ENCODE measurements at regions not wholly inside any gene's neighbourhood (a gene's known extent, or its start where the extent isn't known, plus 50 kb on each side); places are given as distances from the start of the nearest gene placed in this dataset.

GRCh38 chr1:78387201-78387600 is 103.6 kb upstream of the PTGFR start:
- ChIA-PET CTCF (interaction anchor here (1.0 kb wide), 1 partner anchor 13 kb away, joined by 3 read pairs; no protein-coding TSS in a partner anchor), POLR2A (no interaction called here)
- H3K36me3 ChIP-seq (ENCODE audit: control insufficient read depth in 4 of 4, insufficient read depth in 4 of 4, low read length in 3 of 4) = no peaks in the 10 kb centered on the region
- no peaks in the 10 kb centered on the region for H3K9me3 ChIP-seq (ENCODE audit: control extremely low read depth in 1 of 5, control insufficient read depth in 4 of 5, insufficient read depth in 2 of 5, low read depth in 1 of 5, low read length in 4 of 5)
- 100% methylated on average over 1 of the region's 2 CpGs for WGBS (ENCODE audit: insufficient coverage)
- no peaks in the 10 kb centered on the region for H3K4me1 ChIP-seq (ENCODE audit: control extremely low read depth in 1 of 4, control insufficient read depth in 4 of 4, insufficient read depth in 4 of 4, low read length in 3 of 4)
- no peak overlapping the region for H3K4me3 ChIP-seq (ENCODE audit: control insufficient read depth in 1 of 7, extremely low read depth in 1 of 7, insufficient read depth in 4 of 7, low read depth in 2 of 7, low read length in 6 of 7)
- no peak overlapping the region for H3K27ac ChIP-seq (ENCODE audit: insufficient read depth in 1 of 2, low read depth in 1 of 2, low read length in 2 of 2, poor library complexity in 1 of 2, severe bottlenecking in 2 of 2)
- H3K27me3 ChIP-seq (replicated peaks in 2 of 5; ENCODE audit: control insufficient read depth in 4 of 5, insufficient read depth in 5 of 5, low read length in 4 of 5) = no peaks in the 10 kb centered on the region
- DNase-seq = no peak

DNA sequence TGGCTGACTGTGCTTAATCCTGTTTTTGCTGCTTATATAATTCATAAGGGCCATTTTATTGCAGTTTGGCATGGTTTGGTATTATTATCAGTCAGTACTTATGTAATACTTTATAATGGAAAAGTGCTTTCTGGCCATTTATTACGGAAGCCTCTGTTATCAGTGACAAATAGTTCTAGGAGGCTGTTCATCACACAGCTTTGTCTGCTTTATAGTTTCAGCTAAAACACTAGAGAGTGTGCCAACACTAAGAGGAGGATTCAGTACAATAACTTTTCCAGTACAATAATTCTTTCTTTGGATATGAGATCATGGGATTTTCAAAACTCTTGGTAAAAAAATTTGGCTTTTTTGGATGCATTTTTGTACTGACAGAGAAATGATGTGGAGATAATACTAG is 102.9 kb upstream of the PTGFR start:
- CTCF ChIA-PET = no interaction called here
- no CpG with 5 or more reads among the region's 1 CpG for WGBS (ENCODE audit: insufficient coverage)

DNA sequence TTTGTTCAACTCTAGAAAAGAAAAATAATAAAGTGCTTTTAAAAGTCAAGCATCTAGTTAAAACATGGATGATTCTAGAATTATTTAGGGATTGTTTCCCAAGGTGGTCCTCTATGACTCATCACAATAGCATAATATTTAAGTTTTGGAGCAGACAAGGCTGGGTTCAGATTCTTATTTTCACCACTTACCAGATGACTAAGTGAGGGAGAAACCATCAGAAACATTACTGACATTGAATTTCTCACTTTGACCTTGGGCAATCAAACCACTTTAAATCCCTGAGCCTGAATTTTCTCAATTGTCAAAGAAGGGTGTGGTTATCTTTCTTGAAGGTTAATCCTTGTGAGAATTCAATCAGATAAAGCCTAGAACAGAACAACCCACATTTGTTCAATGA is 102.5 kb upstream of the PTGFR start:
- Histone ChIP-seq H3K9me3 (ENCODE audit: control extremely low read depth in 1 of 5, control insufficient read depth in 4 of 5, insufficient read depth in 2 of 5, low read depth in 1 of 5, low read length in 4 of 5) (no peaks in the 10 kb centered on the region), H3K27me3 (replicated peaks in 2 of 5; ENCODE audit: control insufficient read depth in 4 of 5, insufficient read depth in 5 of 5, low read length in 4 of 5) (no peaks in the 10 kb centered on the region), H3K36me3 (ENCODE audit: control insufficient read depth in 4 of 4, insufficient read depth in 4 of 4, low read length in 3 of 4) (no peaks in the 10 kb centered on the region), H3K4me1 (ENCODE audit: control extremely low read depth in 1 of 4, control insufficient read depth in 4 of 4, insufficient read depth in 4 of 4, low read length in 3 of 4) (no peaks in the 10 kb centered on the region), H3K27ac (ENCODE audit: insufficient read depth in 1 of 2, low read depth in 1 of 2, low read length in 2 of 2, poor library complexity in 1 of 2, severe bottlenecking in 2 of 2) (no peak overlapping the region), H3K4me3 (ENCODE audit: control insufficient read depth in 1 of 7, extremely low read depth in 1 of 7, insufficient read depth in 4 of 7, low read depth in 2 of 7, low read length in 6 of 7) (no peak overlapping the region)
- ChIA-PET POLR2A (no interaction called here), CTCF (no interaction called here)
- DNase-seq = no peak

More for the DNA sequence above, 102.9 kb upstream of the PTGFR start:
- H3K36me3 ChIP-seq (ENCODE audit: control insufficient read depth in 4 of 4, insufficient read depth in 4 of 4, low read length in 3 of 4) = no peaks in the 10 kb centered on the region
- no peaks in the 10 kb centered on the region for H3K9me3 ChIP-seq (ENCODE audit: control extremely low read depth in 1 of 5, control insufficient read depth in 4 of 5, insufficient read depth in 2 of 5, low read depth in 1 of 5, low read length in 4 of 5)
- no peaks in the 10 kb centered on the region for H3K4me1 ChIP-seq (ENCODE audit: control extremely low read depth in 1 of 4, control insufficient read depth in 4 of 4, insufficient read depth in 4 of 4, low read length in 3 of 4)
- POLR2A ChIA-PET = no interaction called here
- H3K27me3 ChIP-seq (replicated peaks in 2 of 5; ENCODE audit: control insufficient read depth in 4 of 5, insufficient read depth in 5 of 5, low read length in 4 of 5) = no peaks in the 10 kb centered on the region
- H3K4me3 ChIP-seq (ENCODE audit: control insufficient read depth in 1 of 7, extremely low read depth in 1 of 7, insufficient read depth in 4 of 7, low read depth in 2 of 7, low read length in 6 of 7) = no peak overlapping the region
- DNase-seq = no peak
- no peak overlapping the region for H3K27ac ChIP-seq (ENCODE audit: insufficient read depth in 1 of 2, low read depth in 1 of 2, low read length in 2 of 2, poor library complexity in 1 of 2, severe bottlenecking in 2 of 2)

DNA sequence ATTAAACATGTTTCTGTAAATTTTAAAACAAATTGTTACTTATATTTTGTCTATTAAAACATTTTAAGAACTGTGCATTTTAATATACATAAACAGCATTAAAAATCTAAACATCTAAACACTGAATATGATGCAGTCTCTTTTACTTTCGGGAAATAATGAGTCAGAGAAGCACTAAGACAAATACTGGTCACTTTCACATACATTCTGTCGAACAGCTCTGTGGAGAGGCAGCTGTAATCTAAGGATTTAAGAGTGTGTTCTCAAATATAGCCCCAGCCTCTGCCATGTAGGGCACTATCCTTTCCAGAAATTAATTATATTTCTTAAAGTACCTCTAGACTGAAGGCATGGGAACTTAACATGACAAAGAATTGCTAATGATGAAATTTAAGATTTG is 89.6 kb upstream of the PTGFR start:
- peaks cover 0 to 2% (median 0%) of the 10 kb centered on the region in 5 experiments for H3K9me3 ChIP-seq (ENCODE audit: control extremely low read depth in 1 of 5, control insufficient read depth in 4 of 5, insufficient read depth in 2 of 5, low read depth in 1 of 5, low read length in 4 of 5)
- no peaks in the 10 kb centered on the region for H3K27me3 ChIP-seq (replicated peaks in 2 of 5; ENCODE audit: control insufficient read depth in 4 of 5, insufficient read depth in 5 of 5, low read length in 4 of 5)
- H3K36me3 ChIP-seq (ENCODE audit: control insufficient read depth in 4 of 4, insufficient read depth in 4 of 4, low read length in 3 of 4) = no peaks in the 10 kb centered on the region
- ChIA-PET POLR2A (no interaction called here), CTCF (no interaction called here)
- no peak overlapping the region for H3K4me3 ChIP-seq (ENCODE audit: control insufficient read depth in 1 of 7, extremely low read depth in 1 of 7, insufficient read depth in 4 of 7, low read depth in 2 of 7, low read length in 6 of 7)
- 100% methylated on average over 2 of the region's 2 CpGs for WGBS (ENCODE audit: insufficient coverage)
- no peaks in the 10 kb centered on the region for H3K4me1 ChIP-seq (ENCODE audit: control extremely low read depth in 1 of 4, control insufficient read depth in 4 of 4, insufficient read depth in 4 of 4, low read length in 3 of 4)
- DNase-seq = no peak
- H3K27ac ChIP-seq (ENCODE audit: insufficient read depth in 1 of 2, low read depth in 1 of 2, low read length in 2 of 2, poor library complexity in 1 of 2, severe bottlenecking in 2 of 2) = no peak overlapping the region

DNA sequence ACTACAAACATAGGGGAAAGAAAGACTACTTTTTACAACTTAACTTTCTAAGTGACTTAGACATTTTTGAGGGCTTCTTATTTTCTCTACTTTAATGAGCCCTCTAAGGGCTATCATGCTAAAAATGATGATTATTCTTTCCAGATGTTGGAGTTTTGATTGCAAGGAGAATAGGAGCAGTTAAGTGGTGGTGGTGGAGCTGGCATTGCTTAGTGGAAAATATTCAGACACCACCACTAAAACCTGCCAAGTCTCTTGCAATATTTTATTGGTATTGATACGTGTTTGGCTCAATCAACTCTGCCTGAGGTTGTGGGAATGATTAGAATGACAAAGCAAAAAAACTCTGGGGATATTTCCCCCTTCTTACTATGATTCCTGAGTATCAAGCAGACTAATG is 82.6 kb upstream of the PTGFR start:
- WGBS (ENCODE audit: insufficient coverage) = no CpG with 5 or more reads among the region's 1 CpG
- DNase-seq = no peak
- H3K4me3 ChIP-seq (ENCODE audit: control insufficient read depth in 1 of 7, extremely low read depth in 1 of 7, insufficient read depth in 4 of 7, low read depth in 2 of 7, low read length in 6 of 7) = no peak overlapping the region
- no peak overlapping the region for H3K27ac ChIP-seq (ENCODE audit: insufficient read depth in 1 of 2, low read depth in 1 of 2, low read length in 2 of 2, poor library complexity in 1 of 2, severe bottlenecking in 2 of 2)
- H3K36me3 ChIP-seq (ENCODE audit: control insufficient read depth in 4 of 4, insufficient read depth in 4 of 4, low read length in 3 of 4) = no peaks in the 10 kb centered on the region
- peaks cover 0 to 23% (median 3%) of the 10 kb centered on the region in 5 experiments for H3K9me3 ChIP-seq (ENCODE audit: control extremely low read depth in 1 of 5, control insufficient read depth in 4 of 5, insufficient read depth in 2 of 5, low read depth in 1 of 5, low read length in 4 of 5)
- no peaks in the 10 kb centered on the region for H3K27me3 ChIP-seq (replicated peaks in 2 of 5; ENCODE audit: control insufficient read depth in 4 of 5, insufficient read depth in 5 of 5, low read length in 4 of 5)
- POLR2A ChIA-PET = no interaction called here
- CTCF ChIA-PET = no interaction called here
- no peaks in the 10 kb centered on the region for H3K4me1 ChIP-seq (ENCODE audit: control extremely low read depth in 1 of 4, control insufficient read depth in 4 of 4, insufficient read depth in 4 of 4, low read length in 3 of 4)

- Histone ChIP-seq H3K27me3 (replicated peaks in 2 of 5; ENCODE audit: control insufficient read depth in 4 of 5, insufficient read depth in 5 of 5, low read length in 4 of 5) (no peaks in the 10 kb centered on the region), H3K4me3 (ENCODE audit: control insufficient read depth in 1 of 7, extremely low read depth in 1 of 7, insufficient read depth in 4 of 7, low read depth in 2 of 7, low read length in 6 of 7) (no peak overlapping the region), H3K36me3 (ENCODE audit: control insufficient read depth in 4 of 4, insufficient read depth in 4 of 4, low read length in 3 of 4) (no peaks in the 10 kb centered on the region), H3K9me3 (ENCODE audit: control extremely low read depth in 1 of 5, control insufficient read depth in 4 of 5, insufficient read depth in 2 of 5, low read depth in 1 of 5, low read length in 4 of 5) (peaks cover 0 to 23% (median 3%) of the 10 kb centered on the region in 5 experiments), H3K27ac (ENCODE audit: insufficient read depth in 1 of 2, low read depth in 1 of 2, low read length in 2 of 2, poor library complexity in 1 of 2, severe bottlenecking in 2 of 2) (no peak overlapping the region), H3K4me1 (ENCODE audit: control extremely low read depth in 1 of 4, control insufficient read depth in 4 of 4, insufficient read depth in 4 of 4, low read length in 3 of 4) (no peaks in the 10 kb centered on the region)
- ChIA-PET POLR2A (no interaction called here), CTCF (no interaction called here)
- no CpG with 5 or more reads among the region's 2 CpGs for WGBS (ENCODE audit: insufficient coverage)
- DNase-seq = no peak
Measured at GRCh38 chr1:78408810-78409209, 82.0 kb upstream of the PTGFR start.

DNA sequence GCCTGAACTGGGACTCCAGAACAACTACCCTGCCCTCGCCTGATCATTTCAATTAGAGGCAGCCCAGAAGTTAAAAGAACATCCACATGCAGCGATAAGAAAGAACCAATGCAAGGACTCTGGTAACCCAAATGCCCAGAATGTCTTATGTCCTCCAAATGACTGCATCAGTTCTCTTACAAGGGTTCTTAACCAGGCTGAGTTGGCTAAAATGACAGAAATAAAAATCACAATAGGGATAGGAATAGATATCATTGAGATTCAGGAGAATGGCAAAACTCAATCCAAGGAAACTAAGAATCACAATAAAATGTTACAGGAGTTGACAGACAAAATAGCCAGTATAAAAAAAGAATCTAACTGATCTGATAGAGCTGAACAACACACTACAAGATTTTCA is 80.1 kb upstream of the PTGFR start:
- CTCF ChIA-PET = interaction anchor here (0.6 kb wide), 1 partner anchor 674 kb away, joined by 3 read pairs; no protein-coding TSS in a partner anchor
- no peaks in the 10 kb centered on the region for H3K4me1 ChIP-seq (ENCODE audit: control extremely low read depth in 1 of 4, control insufficient read depth in 4 of 4, insufficient read depth in 4 of 4, low read length in 3 of 4)
- no peak for DNase-seq

More for the DNA sequence above, 80.1 kb upstream of the PTGFR start:
- Histone ChIP-seq H3K9me3 (ENCODE audit: control extremely low read depth in 1 of 5, control insufficient read depth in 4 of 5, insufficient read depth in 2 of 5, low read depth in 1 of 5, low read length in 4 of 5) (peaks cover 0 to 23% (median 3%) of the 10 kb centered on the region in 5 experiments), H3K27me3 (replicated peaks in 2 of 5; ENCODE audit: control insufficient read depth in 4 of 5, insufficient read depth in 5 of 5, low read length in 4 of 5) (no peaks in the 10 kb centered on the region), H3K36me3 (ENCODE audit: control insufficient read depth in 4 of 4, insufficient read depth in 4 of 4, low read length in 3 of 4) (no peaks in the 10 kb centered on the region), H3K4me3 (ENCODE audit: control insufficient read depth in 1 of 7, extremely low read depth in 1 of 7, insufficient read depth in 4 of 7, low read depth in 2 of 7, low read length in 6 of 7) (no peak overlapping the region), H3K27ac (ENCODE audit: insufficient read depth in 1 of 2, low read depth in 1 of 2, low read length in 2 of 2, poor library complexity in 1 of 2, severe bottlenecking in 2 of 2) (no peak overlapping the region)
- POLR2A ChIA-PET = no interaction called here
- 89% methylated on average over 2 of the region's 2 CpGs for WGBS (ENCODE audit: insufficient coverage)
